Adrenal gland (tissue), 9 donors: ENCODE measurements at regions not wholly inside any gene's neighbourhood (a gene's known extent, or its start where the extent isn't known, plus 50 kb on each side); places are given as distances from the start of the nearest gene placed in this dataset.

Source experiments
- DNase-seq, 7 donors: peaks; one replicate each; pipeline ENCODE4 v3.0.0-alpha.2; 2019 to 2020
- H3K27ac ChIP-seq, 5 donors: fragments of 200-600 bp; sonication (generic) in 4 of 5; 1 replicate in 3 of 5; 2 replicates in 2 of 5; pipeline versions ENCODE4 v1.5.1 to v1.8.0; 2016 to 2020; ENCODE audit warnings: mild to moderate bottlenecking in 1 of 5
- H3K27me3 ChIP-seq: fragments of 200-600 bp; 2 replicates; pipeline ENCODE4 v1.8.0; 2021
- H3K36me3 ChIP-seq, 2 donors: fragments of 200-600 bp; replicated peaks in 1 of 2; 1 replicate in 1 of 2; 2 replicates in 1 of 2; pipeline versions ENCODE4 v1.5.1 to v1.8.0; 2018 to 2022
- H3K4me1 ChIP-seq, 2 donors: fragments of 200-600 bp; replicated peaks in 1 of 2; 1 replicate in 1 of 2; 2 replicates in 1 of 2; pipeline versions ENCODE4 v1.5.1 to v1.8.0; 2018 to 2021
- H3K4me3 ChIP-seq, 4 donors: fragments of 200-600 bp; sonication (generic) in 3 of 4; one replicate each; pipeline ENCODE4 v1.5.1; 2016 to 2018
- H3K9me3 ChIP-seq, 3 donors: fragments of 200-600 bp; sonication (generic) in 1 of 3; replicated peaks in 1 of 3; 1 replicate in 2 of 3; 2 replicates in 1 of 3; pipeline versions ENCODE4 v1.5.1 to v1.8.0; 2016 to 2021
- CTCF ChIP-seq, 6 experiments: fragments of 450-650 bp in 4 of 6; fragments of 200-600 bp in 2 of 6; sonication (generic) in 1 of 6; IDR thresholded peaks; 1 replicate in 5 of 6; 2 replicates in 1 of 6; pipeline versions ENCODE4 v1.5.1 to v1.8.0; 2016 to 2021; ENCODE audit warnings: antibody characterized with exemption in 6 of 6, mild to moderate bottlenecking in 2 of 6, moderate library complexity in 1 of 6
- POLR2A ChIP-seq, 2 donors: fragments of 450-650 bp; IDR thresholded peaks; one replicate each; pipeline ENCODE4 v1.6.1; 2017; ENCODE audit warnings: antibody characterized with exemption in 2 of 2, mild to moderate bottlenecking in 2 of 2, moderate library complexity in 1 of 2
- WGBS, 4 donors: extraction: QIAGEN DNeasy Blood & Tissue Kit in 2 of 4; methylation state at CpG; one replicate each; pipeline versions ENCODE4 v1.1.5 to v1.1.7; 2013 to 2017; 5-methylcytosine and 5-hydroxymethylcytosine counted together
- intact Hi-C, 2 donors: fragments of 100-400 bp; cut with DNase I; formaldehyde crosslinking; loops; one replicate each; pipeline versions ENCODE4 v1.14.1 to v1.15.0; 2022 to 2023
- donor health status: healthy with polysubstance abuse.
- donor health status: Bipolar disorder and iron deficiency.
- donor health status: DM: yes; HTN: yes; CAD: no.
- donor health status: DM: no; HTN: no; CAD: no.
- donor health status: DM: no; HTN: no; CAD: no.

GRCh38 chr21:39020751-39021477, 162.3 kb downstream of the PSMG1 start:
- TF ChIP-seq CTCF (IDR thresholded peaks at IDR 0.05) (no peak), POLR2A (IDR thresholded peaks at IDR 0.05) (no peak)
- H3K27ac ChIP-seq = peak overlapping the region in 4 of 5 donors; percentile 28 to 80 (median 52)
- DNase-seq = peak in 5 of 7 donors; percentile 44 to 73 (median 52)
- H3K4me1 ChIP-seq = peaks cover 2 to 20% of the 10 kb centered on the region in 2 donors
- intact Hi-C loops = no loop called here
- no peaks in the 10 kb centered on the region for H3K36me3 ChIP-seq
- H3K4me3 ChIP-seq = no peak overlapping the region
- no peaks in the 10 kb centered on the region for H3K9me3 ChIP-seq
- WGBS, 4 donors = 42 to 60% (median 52%) methylated on average over 16 to 17 of the region's 17 CpGs
- H3K27me3 ChIP-seq = no peaks in the 10 kb centered on the region

GRCh38 chr21:39018730-39019129, 164.5 kb downstream of the PSMG1 start:
- intact Hi-C loops = no loop called here
- no peak for TF ChIP-seq POLR2A (IDR thresholded peaks at IDR 0.05)
- TF ChIP-seq CTCF (IDR thresholded peaks at IDR 0.05) = no peak
- no peak overlapping the region for H3K27ac ChIP-seq
- peaks cover 2 to 20% of the 10 kb centered on the region in 2 donors for H3K4me1 ChIP-seq
- no peak overlapping the region for H3K4me3 ChIP-seq
- WGBS, 4 donors = 48 to 69% (median 68%) methylated on average over 4 of the region's 4 CpGs
- DNase-seq = no peak
- H3K36me3 ChIP-seq = no peaks in the 10 kb centered on the region
- H3K27me3 ChIP-seq = no peaks in the 10 kb centered on the region
- H3K9me3 ChIP-seq = no peaks in the 10 kb centered on the region

- Histone ChIP-seq H3K27ac (peak overlapping the region in 1 of 5 donors; percentile 37), H3K27me3 (no peaks in the 10 kb centered on the region), H3K4me3 (no peak overlapping the region), H3K4me1 (peaks cover 2 to 7% of the 10 kb centered on the region in 2 donors), H3K9me3 (no peaks in the 10 kb centered on the region), H3K36me3 (no peaks in the 10 kb centered on the region)
- DNase-seq = peak in 3 of 7 donors; percentile 39 to 41 (median 41)
- 62 to 77% (median 73%) methylated on average over 4 of the region's 4 CpGs for WGBS, 4 donors
- TF ChIP-seq CTCF (IDR thresholded peaks at IDR 0.05) = no peak
- no peak for TF ChIP-seq POLR2A (IDR thresholded peaks at IDR 0.05)
- intact Hi-C loops = no loop called here
These were observed 166.4 kb downstream of the PSMG1 start for GRCh38 chr21:39016740-39017315.

- peaks cover 0 to 4% of the 10 kb centered on the region in 2 donors for H3K4me1 ChIP-seq
- intact Hi-C loops = no loop called here
- H3K36me3 ChIP-seq = no peaks in the 10 kb centered on the region
- H3K9me3 ChIP-seq = no peaks in the 10 kb centered on the region
- H3K27me3 ChIP-seq = no peaks in the 10 kb centered on the region
- peak in 1 of 7 donors; percentile 10 for DNase-seq
- H3K4me3 ChIP-seq = no peak overlapping the region
- H3K27ac ChIP-seq = no peak overlapping the region
- TF ChIP-seq POLR2A (IDR thresholded peaks at IDR 0.05) = no peak
- TF ChIP-seq CTCF (IDR thresholded peaks at IDR 0.05) = no peak
- WGBS, 4 donors = 74 to 78% (median 76%) methylated on average over 9 of the region's 9 CpGs
These were observed 168.5 kb downstream of the PSMG1 start for GRCh38 chr21:39014747-39015146.
